Activated T-helper 1 cell treated with anti-CD3 and anti-CD28 coated beads, Interleukin-2, amount 50 U/mL, for 16 hours (primary cell): ENCODE measurements at regions not wholly inside any gene's neighbourhood (a gene's known extent, or its start where the extent isn't known, plus 50 kb on each side); places are given as distances from the start of the nearest gene placed in this dataset.

ENCODE experiments used
- DNase-seq, 2 donors: peaks; one replicate each; pipeline ENCODE4 v3.0.0-alpha.2; 2020; ENCODE audit warnings: low read depth in 1 of 2, low spot score in 1 of 2

GRCh38 chr9:89721176-89721700 lies 116.4 kb downstream of the GADD45G start:
- no peak for DNase-seq

GRCh38 chr9:89721971-89722530 lies 117.2 kb downstream of the GADD45G start:
- DNase-seq, result no peak

GRCh38 chr9:89722712-89723111 lies 117.9 kb downstream of the GADD45G start:
- no peak for DNase-seq

GRCh38 chr9:89723469-89724100 lies 118.8 kb downstream of the GADD45G start:
- DNase-seq, result no peak

GRCh38 chr9:89724659-89725058 lies 119.8 kb downstream of the GADD45G start:
- no peak for DNase-seq

- no peak for DNase-seq
Measured at GRCh38 chr9:89725271-89725670, 120.5 kb downstream of the GADD45G start.

- no peak for DNase-seq
Measured at GRCh38 chr9:89729954-89730530, 125.2 kb downstream of the GADD45G start.

- DNase-seq, result no peak
Measured at GRCh38 chr9:89730715-89731114, 125.9 kb downstream of the GADD45G start.

GRCh38 chr9:89731262-89732182 lies 126.7 kb downstream of the GADD45G start:
- no peak for DNase-seq

GRCh38 chr9:89732295-89732938 lies 127.6 kb downstream of the GADD45G start:
- no peak for DNase-seq

GRCh38 chr9:89732939-89733324 lies 128.1 kb downstream of the GADD45G start:
- no peak for DNase-seq

- no peak for DNase-seq
Measured at GRCh38 chr9:89734600-89735041, 129.8 kb downstream of the GADD45G start.

GRCh38 chr9:89738137-89738932 lies 133.5 kb downstream of the GADD45G start:
- no peak for DNase-seq

GRCh38 chr9:89739511-89739910 lies 134.7 kb downstream of the GADD45G start:
- DNase-seq, result no peak

GRCh38 chr9:89739916-89740315 lies 135.1 kb downstream of the GADD45G start:
- no peak for DNase-seq

GRCh38 chr9:89740722-89741121 lies 135.9 kb downstream of the GADD45G start:
- DNase-seq, result no peak

- no peak for DNase-seq
Measured at GRCh38 chr9:89742660-89743059, 137.8 kb downstream of the GADD45G start.

- no peak for DNase-seq
Measured at GRCh38 chr9:89743216-89743572, 138.4 kb downstream of the GADD45G start.

- no peak for DNase-seq
Measured at GRCh38 chr9:89743573-89744254, 138.9 kb downstream of the GADD45G start.

- no peak for DNase-seq
Measured at GRCh38 chr9:89744255-89744648, 139.4 kb downstream of the GADD45G start.
